CMK (cell line): ENCODE measurements at regions not wholly inside any gene's neighbourhood (a gene's known extent, or its start where the extent isn't known, plus 50 kb on each side); places are given as distances from the start of the nearest gene placed in this dataset.
A peak's percentile ranks its signal among the peaks of the same experiment; 100 is the strongest.
"Not testable (repeated sequence)": the region's sequence is repeated elsewhere in the genome, so short reads cannot be mapped to it uniquely, and the experiment has no call there.

Experiments
- DNase-seq: peaks from one replicate; pipeline ENCODE4 v3.0.0-alpha.2; 2010; ENCODE audit warnings: low read depth

GRCh38 chr5:42989190-42989589 lies 50.9 kb downstream of the ANXA2R start:
- no peak for DNase-seq

GRCh38 chr5:42988568-42988967 lies 51.6 kb downstream of the ANXA2R start:
- no peak for DNase-seq

- DNase-seq, result no peak
Observed at GRCh38 chr5:42985129-42986037, 54.7 kb downstream of the ANXA2R start.

GRCh38 chr5:42984307-42984706 lies 55.8 kb downstream of the ANXA2R start:
- DNase-seq, result no peak

- peak; percentile 20 for DNase-seq
Observed at GRCh38 chr5:42982107-42982622, 58.0 kb downstream of the ANXA2R start.

GRCh38 chr5:42981417-42982106 lies 58.6 kb downstream of the ANXA2R start:
- not testable (repeated sequence) for DNase-seq

- not testable (repeated sequence) for DNase-seq
Observed at GRCh38 chr5:42981015-42981414, 59.1 kb downstream of the ANXA2R start.

- DNase-seq, result not testable (repeated sequence)
Observed at GRCh38 chr5:42980391-42980790, 59.7 kb downstream of the ANXA2R start.

- not testable (repeated sequence) for DNase-seq
Observed at GRCh38 chr5:42979242-42979641, 60.9 kb downstream of the ANXA2R start.

- DNase-seq, result no peak
Observed at GRCh38 chr5:42974536-42974935, 65.6 kb downstream of the ANXA2R start.

GRCh38 chr5:42970636-42971559 lies 69.2 kb downstream of the ANXA2R start:
- DNase-seq, result no peak

- DNase-seq, result no peak
Observed at GRCh38 chr5:42965934-42966333, 74.2 kb downstream of the ANXA2R start.

GRCh38 chr5:42963412-42963811 lies 76.7 kb downstream of the ANXA2R start:
- no peak for DNase-seq

- no peak for DNase-seq
Observed at GRCh38 chr5:42962124-42962523, 78.0 kb downstream of the ANXA2R start.

GRCh38 chr5:42960506-42960905 lies 79.6 kb downstream of the ANXA2R start:
- DNase-seq, result no peak

- no peak for DNase-seq
Observed at GRCh38 chr5:42956551-42956950, 83.6 kb downstream of the ANXA2R start.

- no peak for DNase-seq
Observed at GRCh38 chr5:42953041-42953440, 87.1 kb downstream of the ANXA2R start.

- no peak for DNase-seq
Observed at GRCh38 chr5:42952578-42952974, 87.5 kb downstream of the ANXA2R start.

GRCh38 chr5:42951293-42951840 lies 88.8 kb downstream of the ANXA2R start:
- DNase-seq, result no peak

- DNase-seq, result no peak
Observed at GRCh38 chr5:42950456-42951292, 89.4 kb downstream of the ANXA2R start.

- no peak for DNase-seq
Observed at GRCh38 chr5:42950116-42950455, 90.0 kb downstream of the ANXA2R start.
